ENCODE measurements at regions not wholly inside any gene's neighbourhood (a gene's known extent, or its start where the extent isn't known, plus 50 kb on each side); places are given as distances from the start of the nearest gene placed in this dataset.

- no peak for TF ChIP-seq RFX1 (IDR thresholded peaks at IDR 0.05)
- no peak for TF ChIP-seq KLF9 (CRISPR knock-in tag; IDR thresholded peaks at IDR 0.05; ENCODE audit: low read depth)
- TF ChIP-seq, protein P1, sequence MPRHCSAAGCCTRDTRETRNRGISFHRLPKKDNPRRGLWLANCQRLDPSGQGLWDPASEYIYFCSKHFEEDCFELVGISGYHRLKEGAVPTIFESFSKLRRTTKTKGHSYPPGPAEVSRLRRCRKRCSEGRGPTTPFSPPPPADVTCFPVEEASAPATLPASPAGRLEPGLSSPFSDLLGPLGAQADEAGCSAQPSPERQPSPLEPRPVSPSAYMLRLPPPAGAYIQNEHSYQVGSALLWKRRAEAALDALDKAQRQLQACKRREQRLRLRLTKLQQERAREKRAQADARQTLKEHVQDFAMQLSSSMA (CRISPR knock-in tag; IDR thresholded peaks at IDR 0.05), result no peak
- TF ChIP-seq POLR2A (IDR thresholded peaks at IDR 0.05; ENCODE audit: insufficient read depth in 1 of 2, low read depth in 2 of 2, low read length in 2 of 2), result no peak
- no peak for TF ChIP-seq ETV6 (CRISPR knock-in tag; conservative IDR thresholded peaks at IDR 0.05)
- TF ChIP-seq, protein P2, sequence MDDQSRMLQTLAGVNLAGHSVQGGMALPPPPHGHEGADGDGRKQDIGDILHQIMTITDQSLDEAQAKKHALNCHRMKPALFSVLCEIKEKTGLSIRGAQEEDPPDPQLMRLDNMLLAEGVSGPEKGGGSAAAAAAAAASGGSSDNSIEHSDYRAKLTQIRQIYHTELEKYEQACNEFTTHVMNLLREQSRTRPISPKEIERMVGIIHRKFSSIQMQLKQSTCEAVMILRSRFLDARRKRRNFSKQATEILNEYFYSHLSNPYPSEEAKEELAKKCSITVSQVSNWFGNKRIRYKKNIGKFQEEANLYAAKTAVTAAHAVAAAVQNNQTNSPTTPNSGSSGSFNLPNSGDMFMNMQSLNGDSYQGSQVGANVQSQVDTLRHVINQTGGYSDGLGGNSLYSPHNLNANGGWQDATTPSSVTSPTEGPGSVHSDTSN (CRISPR knock-in tag; IDR thresholded peaks at IDR 0.05; ENCODE audit: borderline replicate concordance), result no peak
- no peak for TF ChIP-seq ZBTB25 (CRISPR knock-in tag; IDR thresholded peaks at IDR 0.05)
Measured at GRCh38 chr5:157984611-157985010, 125.7 kb upstream of the CLINT1 start.
